Peyer's patch (tissue), 4 donors: ENCODE measurements at regions not wholly inside any gene's neighbourhood (a gene's known extent, or its start where the extent isn't known, plus 50 kb on each side); places are given as distances from the start of the nearest gene placed in this dataset.

ENCODE experiments used
- POLR2A ChIP-seq, 2 donors: fragments of 450-650 bp; IDR thresholded peaks; one replicate each; pipeline ENCODE4 v1.5.1; 2017; ENCODE audit warnings: antibody characterized with exemption in 2 of 2, mild to moderate bottlenecking in 2 of 2, moderate library complexity in 2 of 2
- TF ChIP-seq, protein P1 (sequence below), 6 experiments: fragments of 450-650 bp in 4 of 6; fragments of 200-600 bp in 2 of 6; sonication (generic) in 1 of 6; IDR thresholded peaks; one replicate each; pipeline ENCODE4 v1.5.1; 2017 to 2019; ENCODE audit warnings: antibody characterized with exemption in 6 of 6, mild to moderate bottlenecking in 3 of 6, moderate library complexity in 1 of 6

DNA sequence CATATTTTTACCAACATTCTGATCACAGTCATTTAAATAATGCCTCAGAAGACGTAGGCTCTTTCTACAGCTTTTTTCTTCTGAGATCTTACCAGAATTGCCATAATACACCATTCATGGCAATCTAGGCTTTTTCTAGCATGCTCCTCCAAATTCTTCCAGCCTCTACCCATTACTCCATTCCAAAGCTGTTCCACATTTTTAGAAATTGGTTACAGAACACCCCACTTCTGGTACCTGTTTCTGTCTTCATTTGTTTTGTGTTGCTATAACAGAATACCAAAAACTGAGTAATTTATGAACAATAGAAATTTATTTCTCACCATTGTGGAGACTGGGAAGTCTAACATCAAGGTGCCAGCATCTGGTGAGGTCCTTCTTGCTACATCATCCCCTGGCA is 385.4 kb downstream of the BRINP2 start:
- TF ChIP-seq, protein P1, sequence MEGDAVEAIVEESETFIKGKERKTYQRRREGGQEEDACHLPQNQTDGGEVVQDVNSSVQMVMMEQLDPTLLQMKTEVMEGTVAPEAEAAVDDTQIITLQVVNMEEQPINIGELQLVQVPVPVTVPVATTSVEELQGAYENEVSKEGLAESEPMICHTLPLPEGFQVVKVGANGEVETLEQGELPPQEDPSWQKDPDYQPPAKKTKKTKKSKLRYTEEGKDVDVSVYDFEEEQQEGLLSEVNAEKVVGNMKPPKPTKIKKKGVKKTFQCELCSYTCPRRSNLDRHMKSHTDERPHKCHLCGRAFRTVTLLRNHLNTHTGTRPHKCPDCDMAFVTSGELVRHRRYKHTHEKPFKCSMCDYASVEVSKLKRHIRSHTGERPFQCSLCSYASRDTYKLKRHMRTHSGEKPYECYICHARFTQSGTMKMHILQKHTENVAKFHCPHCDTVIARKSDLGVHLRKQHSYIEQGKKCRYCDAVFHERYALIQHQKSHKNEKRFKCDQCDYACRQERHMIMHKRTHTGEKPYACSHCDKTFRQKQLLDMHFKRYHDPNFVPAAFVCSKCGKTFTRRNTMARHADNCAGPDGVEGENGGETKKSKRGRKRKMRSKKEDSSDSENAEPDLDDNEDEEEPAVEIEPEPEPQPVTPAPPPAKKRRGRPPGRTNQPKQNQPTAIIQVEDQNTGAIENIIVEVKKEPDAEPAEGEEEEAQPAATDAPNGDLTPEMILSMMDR (IDR thresholded peaks at IDR 0.05), result no peak
- no peak for TF ChIP-seq POLR2A (IDR thresholded peaks at IDR 0.05)
